IMR-90 (cell line): ENCODE measurements at regions not wholly inside any gene's neighbourhood (a gene's known extent, or its start where the extent isn't known, plus 50 kb on each side); places are given as distances from the start of the nearest gene placed in this dataset.

Experiments
- ATAC-seq: fragments of 200-7000 bp; cut with Tn5 transposase; 2 replicates; pipeline ENCODE4 v1.9.1; 2020; ENCODE audit warnings: low read depth, mild to moderate bottlenecking, moderate library complexity
- BruUV-seq: library from RNA; stranded (reverse); fragments of 400-500 nt; replicated peaks from 2 replicates; lab custom pipeline; 2021; lab: Mats Ljungman, UMichigan
- CTCF ChIA-PET: fragments of 300-600 bp; formaldehyde crosslinking; extraction: SDS; loops from one replicate; lab custom pipeline; 2021; ENCODE audit warnings: antibody characterized with exemption; lab: Yijun Ruan, JAX
- POLR2A ChIA-PET: fragments of 300-600 bp; sonication (Branson Sonifier 250); formaldehyde crosslinking; loops from one replicate; lab custom pipeline; 2022; ENCODE audit warnings: antibody characterized with exemption; ENCODE audit not compliant: unreplicated experiment; lab: Charles Lee
- DNase-seq: peaks from one replicate; pipeline ENCODE4 v3.0.0; 2013
- H2AFZ ChIP-seq: replicated peaks from 2 replicates; pipeline ENCODE3; 2013; ENCODE audit warnings: low read length, mild to moderate bottlenecking; ENCODE audit not compliant: poor library complexity
- H2AK5ac ChIP-seq: 2 replicates; pipeline ENCODE4 v1.6.1; 2013; ENCODE audit warnings: low read depth, low read length, inconsistent platforms
- H2AK9ac ChIP-seq: replicated peaks from 2 replicates; pipeline ENCODE3; 2013; ENCODE audit warnings: mild to moderate bottlenecking, low read depth, low read length, moderate library complexity; ENCODE audit not compliant: poor library complexity
- H2BK120ac ChIP-seq: 2 replicates; pipeline ENCODE4 v1.6.1; 2013; ENCODE audit warnings: low read depth, low read length, inconsistent platforms
- H2BK15ac ChIP-seq: 3 replicates; pipeline ENCODE4 v1.6.1; 2013; ENCODE audit warnings: low read depth, low read length, inconsistent platforms
- H2BK20ac ChIP-seq: 2 replicates; pipeline ENCODE4 v1.6.1; 2013; ENCODE audit warnings: low read depth, mild to moderate bottlenecking, inconsistent platforms, low read length, moderate library complexity
- H2BK5ac ChIP-seq: 2 replicates; pipeline ENCODE4 v1.6.1; 2013; ENCODE audit warnings: mild to moderate bottlenecking, low read depth, low read length, inconsistent platforms; ENCODE audit not compliant: poor library complexity, severe bottlenecking
- H3K14ac ChIP-seq: replicated peaks from 2 replicates; pipeline ENCODE4 v1.6.1; 2013; ENCODE audit warnings: low read depth, low read length, inconsistent platforms
- H3K18ac ChIP-seq: 2 replicates; pipeline ENCODE4 v1.6.1; 2013; ENCODE audit warnings: low read depth, low read length, control low read depth
- H3K23ac ChIP-seq: 2 replicates; pipeline ENCODE4 v1.6.1; 2013; ENCODE audit warnings: low read depth, low read length, inconsistent platforms
- H3K27ac ChIP-seq: 2 replicates; pipeline ENCODE4 v1.5.1; 2013; ENCODE audit warnings: mild to moderate bottlenecking, control low read depth, low read length; ENCODE audit not compliant: insufficient read depth
- H3K27me3 ChIP-seq: 2 replicates; pipeline ENCODE4 v1.6.1; 2013; ENCODE audit warnings: low read length; ENCODE audit not compliant: control insufficient read depth, insufficient read depth
- H3K36me3 ChIP-seq: 2 replicates; pipeline ENCODE4 v1.6.1; 2013; ENCODE audit warnings: low read length, mixed read lengths; ENCODE audit not compliant: control insufficient read depth, insufficient read depth
- H3K4ac ChIP-seq: 2 replicates; pipeline ENCODE4 v1.6.1; 2013; ENCODE audit warnings: low read depth, low read length, inconsistent platforms
- H3K4me1 ChIP-seq: 2 replicates; pipeline ENCODE4 v1.6.1; 2013; ENCODE audit warnings: low read length, mixed read lengths; ENCODE audit not compliant: control insufficient read depth, insufficient read depth
- H3K4me2 ChIP-seq: 2 replicates; pipeline ENCODE4 v1.6.1; 2013; ENCODE audit warnings: low read depth, mild to moderate bottlenecking, control low read depth, low read length, moderate library complexity
- H3K4me3 ChIP-seq: 2 replicates; pipeline ENCODE4 v1.5.1; 2013; ENCODE audit warnings: low read depth, mild to moderate bottlenecking, control low read depth, low read length, moderate library complexity; ENCODE audit not compliant: insufficient read depth
- H3K56ac ChIP-seq: 2 replicates; pipeline ENCODE4 v1.6.1; 2013; ENCODE audit warnings: low read length, inconsistent platforms; ENCODE audit not compliant: insufficient read depth; ENCODE audit errors: extremely low read depth
- H3K79me1 ChIP-seq, 2 experiments: 2 replicates each; pipeline ENCODE4 v1.6.1; 2013; ENCODE audit warnings: low read length in 2 of 2, inconsistent platforms in 1 of 2, low read depth in 1 of 2
- H3K9ac ChIP-seq: 2 replicates; pipeline ENCODE4 v1.6.1; 2013; ENCODE audit warnings: low read depth, low read length, control low read depth
- H3K9me1 ChIP-seq: 2 replicates; pipeline ENCODE4 v1.6.1; 2013; ENCODE audit warnings: low read length, inconsistent platforms; ENCODE audit not compliant: insufficient read depth
- H3K9me3 ChIP-seq: 2 replicates; pipeline ENCODE4 v1.6.1; 2013; ENCODE audit warnings: low read length; ENCODE audit not compliant: control insufficient read depth, insufficient read depth
- H4K20me1 ChIP-seq: 2 replicates; pipeline ENCODE4 v1.6.1; 2013; ENCODE audit warnings: low read length, inconsistent platforms; ENCODE audit not compliant: insufficient read depth
- H4K5ac ChIP-seq: 2 replicates; pipeline ENCODE4 v1.6.1; 2013; ENCODE audit warnings: mild to moderate bottlenecking, low read depth, low read length, control low read depth
- H4K8ac ChIP-seq, 2 experiments: 2 replicates each; pipeline ENCODE4 v1.6.1; 2013; ENCODE audit warnings: low read depth in 2 of 2, low read length in 2 of 2, control low read depth in 1 of 2, inconsistent platforms in 1 of 2
- H4K91ac ChIP-seq: 2 replicates; pipeline ENCODE4 v1.6.1; 2013; ENCODE audit warnings: low read depth, low read length, inconsistent platforms; ENCODE audit not compliant: insufficient read depth
- BHLHE40 ChIP-seq: fragments of 150-350 bp; IDR thresholded peaks from 2 replicates; pipeline ENCODE4 v1.6.1; 2016; ENCODE audit warnings: mild to moderate bottlenecking, low read depth, low read length
- CEBPB ChIP-seq: IDR thresholded peaks from 2 replicates; pipeline ENCODE4 v1.6.1; 2012; ENCODE audit warnings: low read depth, low read length, improper control_type of control experiment
- CHD1 ChIP-seq: IDR thresholded peaks from 2 replicates; pipeline ENCODE4 v1.6.1; 2012; ENCODE audit warnings: low read depth, low read length, improper control_type of control experiment
- CTCF ChIP-seq: conservative IDR thresholded peaks from 2 replicates; pipeline ENCODE4 v1.5.1; 2012; ENCODE audit warnings: mild to moderate bottlenecking, low read depth, low read length, improper control_type of control experiment
- FOS ChIP-seq: fragments of 150-350 bp; IDR thresholded peaks from 2 replicates; pipeline ENCODE4 v1.6.1; 2016; ENCODE audit warnings: low read depth, low read length
- MAFK ChIP-seq: IDR thresholded peaks from 2 replicates; pipeline ENCODE4 v1.6.1; 2012; ENCODE audit warnings: low read depth, low read length, improper control_type of control experiment
- MAZ ChIP-seq: IDR thresholded peaks from 2 replicates; pipeline ENCODE4 v1.6.1; 2012; ENCODE audit warnings: low read depth, mild to moderate bottlenecking, low read length, improper control_type of control experiment, moderate library complexity, borderline replicate concordance
- MXI1 ChIP-seq: IDR thresholded peaks from 2 replicates; pipeline ENCODE4 v1.6.1; 2012; ENCODE audit warnings: low read depth, mild to moderate bottlenecking, low read length, moderate library complexity, borderline replicate concordance
- NFE2L2 ChIP-seq: fragments of 150-350 bp; IDR thresholded peaks from 2 replicates; pipeline ENCODE4 v1.6.1; 2016; ENCODE audit warnings: low read depth, mild to moderate bottlenecking, low read length
- POLR2A ChIP-seq: IDR thresholded peaks from 2 replicates; pipeline ENCODE4 v1.6.1; 2012; ENCODE audit warnings: mild to moderate bottlenecking, low read depth, low read length
- RAD21 ChIP-seq: IDR thresholded peaks from 2 replicates; pipeline ENCODE4 v1.6.1; 2012; ENCODE audit warnings: low read length, improper control_type of control experiment
- RCOR1 ChIP-seq: IDR thresholded peaks from 2 replicates; pipeline ENCODE4 v1.6.1; 2012; ENCODE audit warnings: mild to moderate bottlenecking, low read length, improper control_type of control experiment; ENCODE audit not compliant: insufficient replicate concordance
- RFX5 ChIP-seq: IDR thresholded peaks from 2 replicates; pipeline ENCODE4 v1.8.0; 2012; ENCODE audit warnings: low read depth, mild to moderate bottlenecking, low read length, moderate library complexity
- SMC3 ChIP-seq: fragments of 150-350 bp; IDR thresholded peaks from 2 replicates; pipeline ENCODE4 v1.6.1; 2016; ENCODE audit warnings: low read depth, mild to moderate bottlenecking, antibody characterized with exemption, low read length, moderate library complexity
- USF2 ChIP-seq: fragments of 150-350 bp; IDR thresholded peaks from 2 replicates; pipeline ENCODE4 v1.6.1; 2017; ENCODE audit warnings: mild to moderate bottlenecking, antibody characterized with exemption, low read length, low read depth
- WGBS, 2 experiments: methylation state at CpG; one replicate each; pipeline versions ENCODE4 v1.1.5 to v1.1.7; 2013; ENCODE audit warnings: missing lambda C conversion rate in 2 of 2; ENCODE audit not compliant: insufficient read length in 1 of 2; ENCODE audit errors: extremely low coverage in 2 of 2; 5-methylcytosine and 5-hydroxymethylcytosine counted together
- dilution Hi-C: fragments of 300-500 bp; cut with HindIII; formaldehyde crosslinking; loops from one replicate; pipeline ENCODE4 v1.14.3; 2018; ENCODE audit warnings: low sequenced_read_pairs; ENCODE audit not compliant: unreplicated experiment
- in situ Hi-C: fragments of 300-500 bp; cut with MboI; formaldehyde crosslinking; loops from 3 replicates; pipeline ENCODE4 v1.14.3; 2019; ENCODE audit warnings: low sequenced_read_pairs, inconsistent platforms, mixed read lengths
- intact Hi-C: fragments of 100-400 bp; cut with micrococcal nuclease; formaldehyde crosslinking; loops from 2 replicates; pipeline ENCODE4 v1.10.0; 2022
- TF ChIP-seq, protein P1 (sequence below): fragments of 150-350 bp; IDR thresholded peaks from 2 replicates; pipeline ENCODE4 v1.6.1; 2016; ENCODE audit warnings: low read depth, mild to moderate bottlenecking, low read length, moderate library complexity, borderline replicate concordance

DNA sequence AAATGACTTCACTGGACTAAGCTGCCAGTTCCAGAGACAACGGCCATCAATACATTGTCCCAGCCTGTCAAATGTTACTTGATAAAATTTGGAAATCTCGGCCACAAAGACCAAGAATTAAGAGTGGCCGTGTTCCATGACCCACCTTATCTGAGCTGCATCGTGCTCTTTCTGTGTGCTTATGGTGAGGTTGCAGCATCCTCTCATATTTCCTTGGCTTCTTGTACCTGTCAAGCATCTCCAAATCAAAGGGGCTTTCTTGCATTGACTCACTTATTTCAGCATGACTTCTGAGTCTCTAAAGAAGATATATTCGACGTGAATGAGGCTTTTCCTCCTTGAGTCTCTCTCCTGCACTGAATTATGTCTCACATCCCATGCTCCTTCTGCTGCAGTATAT, 421.7 kb downstream of the MCTP2 start:
- no peak overlapping the region for H3K4ac ChIP-seq
- CTCF ChIA-PET, result no interaction called here
- no peak for TF ChIP-seq USF2
- no peak for TF ChIP-seq CHD1
- TF ChIP-seq MAZ, result no peak
- TF ChIP-seq, protein P1, sequence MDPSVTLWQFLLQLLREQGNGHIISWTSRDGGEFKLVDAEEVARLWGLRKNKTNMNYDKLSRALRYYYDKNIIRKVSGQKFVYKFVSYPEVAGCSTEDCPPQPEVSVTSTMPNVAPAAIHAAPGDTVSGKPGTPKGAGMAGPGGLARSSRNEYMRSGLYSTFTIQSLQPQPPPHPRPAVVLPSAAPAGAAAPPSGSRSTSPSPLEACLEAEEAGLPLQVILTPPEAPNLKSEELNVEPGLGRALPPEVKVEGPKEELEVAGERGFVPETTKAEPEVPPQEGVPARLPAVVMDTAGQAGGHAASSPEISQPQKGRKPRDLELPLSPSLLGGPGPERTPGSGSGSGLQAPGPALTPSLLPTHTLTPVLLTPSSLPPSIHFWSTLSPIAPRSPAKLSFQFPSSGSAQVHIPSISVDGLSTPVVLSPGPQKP, result no peak
- no peak for TF ChIP-seq SMC3
- TF ChIP-seq MAFK, result no peak
- TF ChIP-seq CEBPB, result no peak
- no peak for TF ChIP-seq BHLHE40
- TF ChIP-seq RAD21, result no peak
- TF ChIP-seq CTCF, result no peak
- TF ChIP-seq MXI1, result no peak
- TF ChIP-seq NFE2L2, result no peak
- no peak for TF ChIP-seq POLR2A
- TF ChIP-seq FOS, result no peak
- no peak for TF ChIP-seq RFX5
- TF ChIP-seq RCOR1, result no peak
- H3K14ac ChIP-seq, result no peak overlapping the region
- H3K18ac ChIP-seq, result no peak overlapping the region
- H3K9ac ChIP-seq, result no peak overlapping the region
- H3K4me3 ChIP-seq, result no peak overlapping the region
- in situ Hi-C loops, result no loop called here
- H3K4me2 ChIP-seq, result no peak overlapping the region
- H4K8ac ChIP-seq, result no peak overlapping the region
- H3K79me1 ChIP-seq, result no peaks in the 10 kb centered on the region
- dilution Hi-C loops, result no loop called here
- no peaks in the 10 kb centered on the region for H3K36me3 ChIP-seq
- H3K9me1 ChIP-seq, result no peaks in the 10 kb centered on the region
- H2BK5ac ChIP-seq, result no peak overlapping the region
- H2AK9ac ChIP-seq, result no peak overlapping the region
- no peak overlapping the region for H4K5ac ChIP-seq
- H2BK120ac ChIP-seq, result no peak overlapping the region
- 64% methylated on average over 3 of the region's 6 CpGs; no CpG with 5 or more reads in 1 of the 2 experiments for WGBS, 2 experiments
- no peak overlapping the region for H3K23ac ChIP-seq
- H3K9me3 ChIP-seq, result peaks cover 8% of the 10 kb centered on the region
- no peak overlapping the region for H2AFZ ChIP-seq
- H3K4me1 ChIP-seq, result no peaks in the 10 kb centered on the region
- no TSS peak for BruUV-seq
- H2AK5ac ChIP-seq, result no peak overlapping the region
- H3K56ac ChIP-seq, result no peak overlapping the region
- H4K20me1 ChIP-seq, result no peaks in the 10 kb centered on the region
- no peak overlapping the region for H2BK15ac ChIP-seq
- POLR2A ChIA-PET, result no interaction called here
- no peak for ATAC-seq
- no peak overlapping the region for H4K91ac ChIP-seq
- no peak overlapping the region for H2BK20ac ChIP-seq
- intact Hi-C loops, result no loop called here
- H3K27ac ChIP-seq, result no peak overlapping the region
- no peak for DNase-seq
- H3K27me3 ChIP-seq, result no peaks in the 10 kb centered on the region
